ENCODE measurements at regions not wholly inside any gene's neighbourhood (a gene's known extent, or its start where the extent isn't known, plus 50 kb on each side); places are given as distances from the start of the nearest gene placed in this dataset.

DNA sequence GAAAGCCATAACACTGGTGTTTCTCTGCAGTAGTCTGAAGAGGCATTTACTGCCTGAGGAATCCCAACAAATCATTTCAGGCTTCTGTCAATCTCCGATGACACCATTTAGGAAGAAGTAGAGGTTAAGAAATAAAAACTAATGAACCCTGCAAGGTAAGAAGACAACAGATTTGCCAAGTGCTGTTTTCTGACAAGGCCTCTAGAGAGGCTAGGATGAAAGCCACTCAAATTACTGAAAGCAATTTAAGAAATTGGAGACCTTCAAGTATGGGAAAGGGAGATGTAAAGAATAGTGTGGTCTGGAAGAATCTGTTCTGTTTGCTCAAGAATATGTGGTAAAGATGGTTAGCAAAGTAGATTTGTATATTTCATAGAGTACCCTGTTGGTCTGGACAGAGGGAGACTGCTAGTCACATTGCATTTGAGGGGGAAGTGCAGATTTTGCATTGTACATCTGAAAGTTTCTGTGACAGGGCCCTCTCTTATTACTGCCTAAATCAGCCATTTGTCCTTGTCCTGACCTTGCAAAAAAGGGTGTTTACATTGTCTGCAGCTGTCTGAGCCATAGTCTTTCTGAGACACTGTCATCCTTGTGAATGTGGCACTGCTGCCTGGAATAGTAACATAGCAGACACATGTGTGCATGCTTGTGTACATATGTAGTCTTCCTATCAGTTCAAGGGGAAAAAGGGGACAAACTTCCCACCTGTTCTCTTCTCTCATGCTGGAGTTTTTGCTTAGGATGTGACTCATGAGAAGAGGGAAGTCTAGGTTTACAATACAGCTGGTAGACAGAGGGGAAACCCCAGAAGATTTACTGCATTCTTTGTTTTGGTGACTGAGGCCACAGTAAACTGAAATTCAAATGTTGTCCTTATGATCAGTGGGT lies 640.2 kb upstream of the KIRREL3 start (continued):
- no peak for TF ChIP-seq NFIC (IDR thresholded peaks at IDR 0.05; ENCODE audit: borderline replicate concordance)
- TF ChIP-seq, protein P1, sequence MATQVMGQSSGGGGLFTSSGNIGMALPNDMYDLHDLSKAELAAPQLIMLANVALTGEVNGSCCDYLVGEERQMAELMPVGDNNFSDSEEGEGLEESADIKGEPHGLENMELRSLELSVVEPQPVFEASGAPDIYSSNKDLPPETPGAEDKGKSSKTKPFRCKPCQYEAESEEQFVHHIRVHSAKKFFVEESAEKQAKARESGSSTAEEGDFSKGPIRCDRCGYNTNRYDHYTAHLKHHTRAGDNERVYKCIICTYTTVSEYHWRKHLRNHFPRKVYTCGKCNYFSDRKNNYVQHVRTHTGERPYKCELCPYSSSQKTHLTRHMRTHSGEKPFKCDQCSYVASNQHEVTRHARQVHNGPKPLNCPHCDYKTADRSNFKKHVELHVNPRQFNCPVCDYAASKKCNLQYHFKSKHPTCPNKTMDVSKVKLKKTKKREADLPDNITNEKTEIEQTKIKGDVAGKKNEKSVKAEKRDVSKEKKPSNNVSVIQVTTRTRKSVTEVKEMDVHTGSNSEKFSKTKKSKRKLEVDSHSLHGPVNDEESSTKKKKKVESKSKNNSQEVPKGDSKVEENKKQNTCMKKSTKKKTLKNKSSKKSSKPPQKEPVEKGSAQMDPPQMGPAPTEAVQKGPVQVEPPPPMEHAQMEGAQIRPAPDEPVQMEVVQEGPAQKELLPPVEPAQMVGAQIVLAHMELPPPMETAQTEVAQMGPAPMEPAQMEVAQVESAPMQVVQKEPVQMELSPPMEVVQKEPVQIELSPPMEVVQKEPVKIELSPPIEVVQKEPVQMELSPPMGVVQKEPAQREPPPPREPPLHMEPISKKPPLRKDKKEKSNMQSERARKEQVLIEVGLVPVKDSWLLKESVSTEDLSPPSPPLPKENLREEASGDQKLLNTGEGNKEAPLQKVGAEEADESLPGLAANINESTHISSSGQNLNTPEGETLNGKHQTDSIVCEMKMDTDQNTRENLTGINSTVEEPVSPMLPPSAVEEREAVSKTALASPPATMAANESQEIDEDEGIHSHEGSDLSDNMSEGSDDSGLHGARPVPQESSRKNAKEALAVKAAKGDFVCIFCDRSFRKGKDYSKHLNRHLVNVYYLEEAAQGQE (IDR thresholded peaks at IDR 0.05; ENCODE audit: low read depth, low read length) = no peak
- TF ChIP-seq TCF12 (IDR thresholded peaks at IDR 0.05) = no peak

DNA sequence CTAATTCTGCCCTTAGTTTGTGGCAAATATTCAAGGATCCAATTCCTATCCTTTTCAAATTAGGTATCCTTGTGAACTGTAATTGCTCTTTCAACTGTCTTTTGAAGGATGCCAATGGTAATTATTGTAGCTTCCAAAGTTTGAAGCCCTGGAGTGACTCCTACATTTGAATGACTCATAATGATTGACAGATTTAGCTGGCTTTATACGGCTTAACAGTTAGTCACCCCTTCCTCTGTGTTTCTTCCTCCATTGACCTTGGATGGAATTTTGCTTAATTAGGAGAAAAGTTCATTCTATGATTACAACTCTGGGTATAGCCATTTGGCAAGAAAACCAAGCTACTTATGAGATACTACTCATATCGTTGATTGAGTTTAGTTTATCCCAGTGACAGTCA lies 639.3 kb upstream of the KIRREL3 start:
- CTCF ChIA-PET = interaction anchor here (0.7 kb wide), 1 partner anchor 149 kb away, joined by 3 read pairs; no protein-coding TSS in a partner anchor
- Histone ChIP-seq H3K9ac (no peak overlapping the region), H2AFZ (ENCODE audit: low read depth) (no peak overlapping the region), H3K4me1 (ENCODE audit: control insufficient read depth in 1 of 2, insufficient read depth in 2 of 2, low read depth in 1 of 2, low read length in 1 of 2) (peaks cover 0 to 12% of the 10 kb centered on the region in 2 experiments; a peak in 2 of 4 replicates), H3K4me3 (ENCODE audit: low read depth in 2 of 2, low read length in 1 of 2) (no peak overlapping the region), H3K4me2 (no peak overlapping the region), H3K27ac (ENCODE audit: low read depth in 2 of 2, low read length in 1 of 2) (no peak overlapping the region), H3K27me3 (ENCODE audit: insufficient read depth) (no peaks in the 10 kb centered on the region), H4K20me1 (ENCODE audit: insufficient read depth) (no peaks in the 10 kb centered on the region), H3K9me2 (no peaks in the 10 kb centered on the region), H3K36me3 (replicated peaks in 1 of 2; ENCODE audit: control insufficient read depth in 1 of 2, insufficient read depth in 2 of 2, low read length in 1 of 2) (no peaks in the 10 kb centered on the region), H3F3A (replicated peaks; ENCODE audit: insufficient read depth) (no peaks in the 10 kb centered on the region), H3K79me2 (ENCODE audit: insufficient read depth) (no peaks in the 10 kb centered on the region), H3K9me3 (no peaks in the 10 kb centered on the region)
- 19% methylated on average over 2 of the region's 2 CpGs for WGBS (ENCODE audit: low lambda C conversion rate)
- no peak for TF ChIP-seq EZH2phosphoT487 (IDR thresholded peaks at IDR 0.05; ENCODE audit: borderline replicate concordance, low read depth)
- TF ChIP-seq POLR2AphosphoS5 (IDR thresholded peaks at IDR 0.05; ENCODE audit: low read depth, low read length) = no peak
- TF ChIP-seq, protein P2, sequence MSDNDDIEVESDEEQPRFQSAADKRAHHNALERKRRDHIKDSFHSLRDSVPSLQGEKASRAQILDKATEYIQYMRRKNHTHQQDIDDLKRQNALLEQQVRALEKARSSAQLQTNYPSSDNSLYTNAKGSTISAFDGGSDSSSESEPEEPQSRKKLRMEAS (IDR thresholded peaks at IDR 0.05; ENCODE audit: low read depth) = no peak
- no peak for TF ChIP-seq GATA2 (CRISPR knock-in tag; IDR thresholded peaks at IDR 0.05)
- TF ChIP-seq, protein P3, sequence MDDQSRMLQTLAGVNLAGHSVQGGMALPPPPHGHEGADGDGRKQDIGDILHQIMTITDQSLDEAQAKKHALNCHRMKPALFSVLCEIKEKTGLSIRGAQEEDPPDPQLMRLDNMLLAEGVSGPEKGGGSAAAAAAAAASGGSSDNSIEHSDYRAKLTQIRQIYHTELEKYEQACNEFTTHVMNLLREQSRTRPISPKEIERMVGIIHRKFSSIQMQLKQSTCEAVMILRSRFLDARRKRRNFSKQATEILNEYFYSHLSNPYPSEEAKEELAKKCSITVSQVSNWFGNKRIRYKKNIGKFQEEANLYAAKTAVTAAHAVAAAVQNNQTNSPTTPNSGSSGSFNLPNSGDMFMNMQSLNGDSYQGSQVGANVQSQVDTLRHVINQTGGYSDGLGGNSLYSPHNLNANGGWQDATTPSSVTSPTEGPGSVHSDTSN (IDR thresholded peaks at IDR 0.05) = no peak
- TF ChIP-seq EP300 (IDR thresholded peaks at IDR 0.05; ENCODE audit: borderline replicate concordance in 1 of 2, low read depth in 1 of 2, low read length in 1 of 2) = no peak
- no peak for TF ChIP-seq RFX5 (IDR thresholded peaks at IDR 0.05; ENCODE audit: low read length)
- TF ChIP-seq, protein P4, sequence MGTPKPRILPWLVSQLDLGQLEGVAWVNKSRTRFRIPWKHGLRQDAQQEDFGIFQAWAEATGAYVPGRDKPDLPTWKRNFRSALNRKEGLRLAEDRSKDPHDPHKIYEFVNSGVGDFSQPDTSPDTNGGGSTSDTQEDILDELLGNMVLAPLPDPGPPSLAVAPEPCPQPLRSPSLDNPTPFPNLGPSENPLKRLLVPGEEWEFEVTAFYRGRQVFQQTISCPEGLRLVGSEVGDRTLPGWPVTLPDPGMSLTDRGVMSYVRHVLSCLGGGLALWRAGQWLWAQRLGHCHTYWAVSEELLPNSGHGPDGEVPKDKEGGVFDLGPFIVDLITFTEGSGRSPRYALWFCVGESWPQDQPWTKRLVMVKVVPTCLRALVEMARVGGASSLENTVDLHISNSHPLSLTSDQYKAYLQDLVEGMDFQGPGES (IDR thresholded peaks at IDR 0.05; ENCODE audit: low read depth, low read length) = no peak
- no peak for TF ChIP-seq TCF12 (IDR thresholded peaks at IDR 0.05)
- TF ChIP-seq, protein P5, sequence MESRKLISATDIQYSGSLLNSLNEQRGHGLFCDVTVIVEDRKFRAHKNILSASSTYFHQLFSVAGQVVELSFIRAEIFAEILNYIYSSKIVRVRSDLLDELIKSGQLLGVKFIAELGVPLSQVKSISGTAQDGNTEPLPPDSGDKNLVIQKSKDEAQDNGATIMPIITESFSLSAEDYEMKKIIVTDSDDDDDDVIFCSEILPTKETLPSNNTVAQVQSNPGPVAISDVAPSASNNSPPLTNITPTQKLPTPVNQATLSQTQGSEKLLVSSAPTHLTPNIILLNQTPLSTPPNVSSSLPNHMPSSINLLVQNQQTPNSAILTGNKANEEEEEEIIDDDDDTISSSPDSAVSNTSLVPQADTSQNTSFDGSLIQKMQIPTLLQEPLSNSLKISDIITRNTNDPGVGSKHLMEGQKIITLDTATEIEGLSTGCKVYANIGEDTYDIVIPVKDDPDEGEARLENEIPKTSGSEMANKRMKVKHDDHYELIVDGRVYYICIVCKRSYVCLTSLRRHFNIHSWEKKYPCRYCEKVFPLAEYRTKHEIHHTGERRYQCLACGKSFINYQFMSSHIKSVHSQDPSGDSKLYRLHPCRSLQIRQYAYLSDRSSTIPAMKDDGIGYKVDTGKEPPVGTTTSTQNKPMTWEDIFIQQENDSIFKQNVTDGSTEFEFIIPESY (IDR thresholded peaks at IDR 0.05; ENCODE audit: borderline replicate concordance, low read depth) = no peak
- TF ChIP-seq SMC3 (IDR thresholded peaks at IDR 0.05; ENCODE audit: low read depth, low read length) = no peak
- no peak for TF ChIP-seq MEF2A (IDR thresholded peaks at IDR 0.05; ENCODE audit: borderline replicate concordance, low read depth)
- TF ChIP-seq, protein P1 (IDR thresholded peaks at IDR 0.05; ENCODE audit: low read depth, low read length) = no peak
- no peak for TF ChIP-seq ELF1 (IDR thresholded peaks at IDR 0.05)
- no peak for TF ChIP-seq FOXJ3 (CRISPR knock-in tag; IDR thresholded peaks at IDR 0.05)
- no peak for TF ChIP-seq JUND (IDR thresholded peaks at IDR 0.05)
- POLR2A ChIA-PET = no interaction called here
- DNase-seq = no peak

All from SK-N-SH (cell line).